Transverse colon (tissue), 3 donors: ENCODE measurements at regions not wholly inside any gene's neighbourhood (a gene's known extent, or its start where the extent isn't known, plus 50 kb on each side); places are given as distances from the start of the nearest gene placed in this dataset.

Experiments
- CTCF ChIP-seq, 5 experiments: fragments of 200-600 bp in 3 of 5; fragments of 450-650 bp in 2 of 5; sonication (generic) in 3 of 5; IDR thresholded peaks; 1 replicate in 2 of 5; 2 replicates in 3 of 5; pipeline ENCODE4 v1.5.1; 2016 to 2017; ENCODE audit warnings: antibody characterized with exemption in 5 of 5, inconsistent platforms in 3 of 5, mild to moderate bottlenecking in 2 of 5, moderate library complexity in 1 of 5
- EP300 ChIP-seq: sonication (generic); formaldehyde crosslinking; IDR thresholded peaks from one replicate; pipeline ENCODE4 v1.6.1; 2017; ENCODE audit warnings: antibody characterized with exemption, low read depth
- POLR2A ChIP-seq: fragments of 450-650 bp; IDR thresholded peaks from one replicate; pipeline ENCODE4 v1.6.1; 2016; ENCODE audit warnings: antibody characterized with exemption, mild to moderate bottlenecking, moderate library complexity

- TF ChIP-seq CTCF (IDR thresholded peaks at IDR 0.05) (no peak), POLR2A (no peak), EP300 (no peak)
These were observed 343.8 kb downstream of the CYRIA start for GRCh38 chr2:16321872-16322271.
